GM12875 (cell line): ENCODE measurements at regions not wholly inside any gene's neighbourhood (a gene's known extent, or its start where the extent isn't known, plus 50 kb on each side); places are given as distances from the start of the nearest gene placed in this dataset.

Experiments used
- H3K4me3 ChIP-seq: one replicate; pipeline ENCODE4 v1.5.1; 2011; ENCODE audit warnings: low read depth, low read length, control low read depth
- CTCF ChIP-seq: IDR thresholded peaks from 2 replicates; pipeline ENCODE4 v1.5.1; 2011; ENCODE audit warnings: low read depth, mild to moderate bottlenecking, control low read depth, inconsistent platforms, low read length, moderate library complexity, borderline replicate concordance; ENCODE audit not compliant: insufficient read depth

DNA sequence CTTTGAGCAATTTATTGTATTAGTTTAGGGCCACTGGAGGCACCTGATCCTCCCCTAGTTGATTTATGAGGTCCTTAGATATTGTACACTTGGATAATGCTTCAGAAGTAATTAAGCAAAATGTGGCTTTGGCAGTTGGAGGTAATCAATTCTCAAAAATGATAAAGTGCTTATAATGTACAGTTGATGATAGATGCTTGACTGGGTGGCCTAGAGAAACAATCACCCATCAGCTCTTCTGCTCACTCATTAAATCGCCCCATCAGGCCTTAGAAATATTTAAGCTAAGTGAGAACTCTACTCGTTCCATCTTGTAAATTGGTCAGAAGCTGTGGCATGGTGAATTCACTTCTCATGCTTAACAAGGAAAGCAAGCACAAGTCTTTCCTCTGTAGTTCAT, 349.9 kb downstream of the SAMD5 start:
- TF ChIP-seq CTCF = no peak
- no peak overlapping the region for H3K4me3 ChIP-seq

GRCh38 chr6:147859071-147859470, 350.6 kb downstream of the SAMD5 start:
- TF ChIP-seq CTCF = no peak

GRCh38 chr6:147861696-147862095, 353.2 kb downstream of the SAMD5 start:
- H3K4me3 ChIP-seq = no peak overlapping the region

More at GRCh38 chr6:147859071-147859470, 350.6 kb downstream of the SAMD5 start:
- no peak overlapping the region for H3K4me3 ChIP-seq

GRCh38 chr6:147867433-147868226, 359.1 kb downstream of the SAMD5 start:
- no peak overlapping the region for H3K4me3 ChIP-seq
- TF ChIP-seq CTCF = no peak

More at GRCh38 chr6:147861696-147862095, 353.2 kb downstream of the SAMD5 start:
- no peak for TF ChIP-seq CTCF

- H3K4me3 ChIP-seq = no peak overlapping the region
- TF ChIP-seq CTCF = no peak
Observed at GRCh38 chr6:147868427-147869190, 360.1 kb downstream of the SAMD5 start.

DNA sequence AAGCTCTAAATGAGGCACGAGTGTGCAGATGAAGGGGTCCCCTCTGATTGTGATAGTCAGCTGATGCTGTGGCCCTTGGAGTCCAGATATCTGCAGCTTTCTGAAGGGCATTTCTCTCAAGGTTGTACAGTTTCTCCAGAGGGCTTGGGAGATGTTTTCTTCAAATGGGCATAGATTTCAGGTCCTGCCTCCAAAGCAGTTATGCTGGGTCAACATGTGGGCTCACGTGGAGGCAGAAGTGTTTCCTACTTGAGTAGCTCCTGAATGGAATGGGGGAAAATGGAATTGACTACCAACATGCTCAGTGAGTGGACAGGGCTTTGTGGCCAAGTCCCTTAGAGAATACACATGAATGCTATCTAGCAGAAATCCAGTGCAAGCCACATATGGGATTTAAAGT, 360.7 kb downstream of the SAMD5 start:
- TF ChIP-seq CTCF = no peak
- no peak overlapping the region for H3K4me3 ChIP-seq
